SK-MEL-5 (cell line): ENCODE measurements at regions not wholly inside any gene's neighbourhood (a gene's known extent, or its start where the extent isn't known, plus 50 kb on each side); places are given as distances from the start of the nearest gene placed in this dataset.
A peak's percentile ranks its signal among the peaks of the same experiment; 100 is the strongest.
"Not testable (repeated sequence)": the region's sequence is repeated elsewhere in the genome, so short reads cannot be mapped to it uniquely, and the experiment has no call there.

Source experiments
- DNase-seq: peaks from one replicate; pipeline ENCODE4 v3.0.0-alpha.2; 2016; ENCODE audit warnings: low read depth, low spot score
- in situ Hi-C: cut with HindIII; loops from 2 replicates; pipeline ENCODE4 v1.10.0; 2016; ENCODE audit warnings: low sequenced_read_pairs, high pct_unique_total_duplicates, low pct_unique_long_range_greater_than_20kb
- small RNA-seq, 2 experiments: library from RNA; depleted of rRNA; stranded (forward); fragments of <200 nt; gene quantifications; one replicate each; pipeline ENCODE3, GENCODE V24; 2014

DNA sequence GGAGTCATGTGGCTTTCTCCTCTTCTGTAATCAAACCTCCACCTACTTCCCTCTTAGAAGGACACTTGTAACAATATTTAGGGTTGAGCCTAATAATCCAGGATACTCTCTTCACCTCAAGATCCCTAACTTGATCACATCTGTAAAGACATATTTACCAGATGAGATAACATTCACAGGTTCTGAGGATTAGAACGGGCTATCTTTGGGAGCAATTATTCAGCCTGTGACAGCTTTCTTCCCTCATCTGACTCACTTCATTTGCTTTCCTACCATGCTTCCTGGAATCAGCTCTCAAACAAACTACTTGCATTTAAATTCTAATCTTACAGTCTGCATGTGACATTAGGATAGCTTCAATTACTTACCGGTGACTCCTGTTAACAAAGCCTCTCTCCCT is 133.5 kb upstream of the NDST3 start:
- in situ Hi-C loops = no loop called here
- DNase-seq = no peak

DNA sequence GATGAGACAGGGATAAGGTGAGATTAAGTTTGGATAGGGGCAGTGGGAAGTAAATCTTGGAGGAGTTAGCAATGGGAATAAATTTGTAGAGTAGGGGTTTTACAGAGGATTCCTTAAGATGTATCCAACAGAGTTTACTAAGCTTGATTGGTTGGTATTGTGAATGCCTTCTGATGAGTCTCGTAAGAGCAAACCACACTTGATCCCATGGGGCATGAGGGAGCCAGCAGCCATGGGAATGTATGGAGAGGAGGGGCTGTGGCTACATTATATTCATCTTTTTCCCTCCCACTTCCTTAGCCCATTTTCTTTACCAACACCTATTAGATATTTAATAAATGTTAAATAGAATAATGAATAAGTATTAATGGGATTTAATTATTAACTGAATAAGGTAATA is 126.6 kb upstream of the NDST3 start:
- no peak for DNase-seq
- in situ Hi-C loops = no loop called here

DNA sequence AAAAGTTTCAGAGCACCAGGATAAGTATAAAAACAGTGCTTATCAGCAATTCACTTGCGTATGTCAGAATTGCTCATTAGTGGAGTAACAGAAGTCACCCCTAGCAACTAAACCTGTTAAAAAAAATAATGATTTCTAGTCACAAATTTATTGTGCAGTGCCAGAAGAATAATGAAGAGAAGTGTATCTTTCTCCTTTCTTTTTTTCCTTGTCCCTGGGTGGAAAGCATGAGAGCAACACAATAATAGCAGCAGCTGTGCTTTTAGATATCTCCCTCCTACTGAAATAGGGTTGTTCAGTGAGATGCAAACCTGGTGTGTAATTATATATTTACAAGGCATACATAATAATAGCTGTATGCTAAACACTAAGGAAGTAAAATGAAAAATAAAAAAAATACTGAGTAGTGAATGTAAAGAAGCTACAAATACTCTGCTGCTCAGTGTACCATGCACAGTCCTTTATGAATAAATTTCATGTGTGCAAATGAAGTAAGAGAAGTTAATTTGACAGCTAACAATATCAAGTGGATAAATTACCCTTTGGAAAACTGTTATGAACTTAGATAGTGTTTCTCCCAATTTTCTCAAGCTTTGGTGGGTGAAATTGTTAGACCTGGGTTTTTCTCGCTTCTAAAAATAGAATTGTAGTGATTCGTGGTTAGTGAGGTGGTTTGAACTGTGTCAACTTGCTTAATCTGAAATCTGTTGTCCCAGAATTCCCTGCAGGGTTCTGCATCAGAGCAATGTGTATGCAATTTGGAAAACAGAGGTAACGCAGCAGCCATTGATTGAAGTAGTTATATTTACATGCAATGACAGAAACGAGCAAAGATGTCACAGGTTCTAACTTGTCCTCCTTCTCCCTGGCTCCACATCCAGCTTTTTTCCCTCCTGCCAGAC is 125.7 kb upstream of the NDST3 start:
- DNase-seq = no peak
- in situ Hi-C loops = no loop called here

DNA sequence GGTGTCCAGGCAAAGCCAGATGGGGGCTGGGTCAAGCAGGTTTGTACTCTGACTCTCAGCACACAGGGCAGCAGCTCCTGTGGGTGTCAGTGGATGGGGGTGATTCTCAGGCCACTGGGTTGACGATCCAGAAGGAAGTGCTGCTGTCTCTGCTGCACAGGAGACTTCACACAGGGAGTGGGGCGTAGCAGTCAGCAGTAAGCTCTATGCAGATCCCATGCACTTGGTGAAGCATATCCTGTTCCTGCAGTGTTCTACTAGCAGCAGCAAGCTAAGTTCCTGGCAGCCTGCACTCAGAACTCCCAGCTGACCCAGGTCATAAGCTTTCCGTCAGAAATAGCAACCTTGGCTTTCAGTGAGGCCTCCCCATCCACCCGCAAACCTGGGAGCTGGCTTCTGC is 117.6 kb upstream of the NDST3 start:
- in situ Hi-C loops = no loop called here
- no peak for DNase-seq

DNA sequence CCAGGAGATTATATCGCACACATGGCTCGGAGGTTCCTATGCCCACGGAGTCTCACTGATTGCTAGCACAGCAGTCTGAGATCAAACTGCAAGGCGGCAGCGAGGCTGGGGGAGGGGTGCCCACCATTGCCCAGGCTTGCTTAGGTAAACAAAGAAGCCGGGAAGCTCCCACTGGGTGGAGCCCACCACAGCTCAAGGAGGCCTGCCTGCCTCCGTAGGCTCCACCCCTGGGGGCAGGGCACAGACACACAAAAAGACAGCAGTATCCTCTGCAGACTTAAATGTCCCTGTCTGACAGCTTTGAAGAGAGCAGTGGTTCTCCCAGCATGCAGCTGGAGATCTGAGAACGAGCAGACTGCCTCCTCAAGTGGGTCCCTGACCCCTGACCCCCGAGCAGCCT is 112.0 kb upstream of the NDST3 start:
- DNase-seq, in situ Hi-C loops: not testable (repeated sequence)

DNA sequence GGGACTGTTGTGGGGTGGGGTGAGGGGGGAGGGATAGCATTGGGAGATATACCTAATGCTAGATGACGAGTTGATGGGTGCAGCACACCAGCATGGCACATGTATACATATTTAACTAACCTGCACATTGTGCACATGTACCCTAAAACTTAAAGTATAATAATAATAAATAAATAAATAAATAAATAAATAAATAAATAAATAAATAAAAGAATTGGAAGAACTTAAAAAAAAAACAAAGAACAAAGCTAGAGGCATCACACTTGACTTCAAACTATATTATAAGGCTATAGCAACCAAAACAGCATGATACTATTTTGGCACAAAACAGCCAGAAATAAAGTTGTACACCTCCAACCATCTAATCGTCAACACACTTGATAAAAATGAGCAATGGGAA is 106.5 kb upstream of the NDST3 start:
- in situ Hi-C loops, DNase-seq: not testable (repeated sequence)

DNA sequence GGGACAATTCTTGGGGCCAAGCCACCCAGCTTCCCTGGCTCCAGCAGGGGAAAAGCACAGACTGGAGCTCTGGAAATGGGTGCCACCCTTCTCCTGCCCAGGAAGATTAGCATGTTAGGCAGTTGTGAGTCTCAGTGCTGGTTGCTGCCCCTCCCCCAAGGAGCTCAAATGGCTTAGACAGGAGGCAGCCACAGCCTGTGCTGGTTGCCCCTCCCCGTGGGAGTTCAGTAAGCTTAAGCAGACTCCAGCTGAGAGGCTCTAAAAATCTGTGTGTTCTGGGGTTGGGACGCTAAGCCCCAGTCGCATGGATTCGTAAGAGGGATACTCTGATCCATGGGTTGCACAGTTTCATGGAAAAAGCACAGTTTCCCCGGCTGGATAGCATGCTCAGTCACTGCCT is 92.7 kb upstream of the NDST3 start:
- no peak for DNase-seq
- in situ Hi-C loops = no loop called here

DNA sequence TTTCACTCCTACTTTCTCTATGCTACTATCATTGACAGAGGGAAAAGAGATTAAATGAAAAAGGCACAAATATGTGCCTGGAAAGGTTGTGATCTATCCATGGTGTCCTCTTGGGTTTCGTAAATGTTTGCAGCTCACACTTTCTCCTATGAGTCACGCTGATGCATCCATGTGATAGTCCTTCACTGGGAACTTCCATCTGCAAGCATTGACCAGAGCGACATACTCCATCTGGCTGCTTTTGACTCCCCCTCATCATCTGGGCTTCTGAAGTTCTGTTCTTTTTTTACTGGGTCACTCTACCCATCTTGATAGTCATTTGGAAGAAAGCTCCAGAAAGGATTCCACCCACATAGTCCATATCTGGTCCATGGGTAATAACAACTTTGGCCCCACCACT is 84.7 kb upstream of the NDST3 start:
- DNase-seq = no peak
- in situ Hi-C loops = no loop called here

DNA sequence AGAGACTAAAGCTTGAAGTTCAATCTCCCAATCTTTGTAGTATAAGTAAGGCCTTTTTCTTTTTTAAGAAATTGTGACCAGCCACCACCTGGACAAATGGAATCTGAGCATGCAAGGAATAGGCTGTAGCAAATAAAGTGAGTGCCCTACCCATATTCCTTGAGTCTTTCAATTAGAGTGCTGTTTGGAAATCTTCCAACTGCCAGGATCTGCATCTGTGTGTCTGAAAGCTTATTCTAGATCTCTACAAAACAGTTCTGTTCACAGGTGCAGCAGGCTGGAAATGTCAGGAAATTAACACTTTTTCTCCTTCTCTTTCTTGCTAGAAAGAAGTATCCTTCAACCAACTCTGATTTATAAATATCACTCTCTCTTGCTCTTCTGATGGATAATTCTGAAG is 76.7 kb upstream of the NDST3 start:
- no peak for DNase-seq
- in situ Hi-C loops = no loop called here

DNA sequence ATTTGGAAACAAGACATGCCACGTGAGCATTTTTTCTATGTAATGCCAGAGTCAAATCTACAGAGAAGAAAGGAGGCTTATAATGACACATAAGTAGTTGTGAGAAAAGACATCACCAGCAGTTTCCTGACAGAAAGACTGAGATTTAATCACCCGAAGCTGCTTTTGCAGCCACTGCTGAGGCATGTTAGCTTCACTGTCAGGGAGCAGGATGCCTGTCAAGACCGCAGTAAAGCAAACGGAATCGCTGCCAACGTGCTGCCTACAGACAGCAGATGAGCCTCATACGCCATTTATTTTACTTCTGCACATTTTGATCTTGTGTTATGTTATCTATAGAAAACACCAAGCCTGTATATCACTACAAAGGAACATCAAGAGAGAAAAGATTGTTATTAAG is 68.7 kb upstream of the NDST3 start:
- in situ Hi-C loops = no loop called here
- no peak for DNase-seq

DNA sequence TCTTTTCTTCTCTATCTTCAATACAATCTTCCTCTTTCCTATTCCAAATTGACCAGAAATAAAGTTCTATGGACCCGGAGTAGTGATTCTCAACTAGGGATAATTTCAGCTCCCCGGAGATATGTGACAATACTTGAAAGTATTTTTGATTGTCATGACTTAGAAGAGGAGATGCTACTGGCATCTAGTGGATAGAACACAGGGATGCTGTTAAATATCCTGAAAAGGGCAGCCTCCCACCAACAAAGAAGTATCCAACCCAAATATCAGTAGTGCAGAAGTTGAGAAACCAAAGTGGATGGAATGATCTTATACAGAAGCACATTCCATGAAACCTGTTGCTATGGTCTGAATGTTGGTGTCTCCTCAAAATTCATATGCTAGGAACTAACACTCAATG is 65.7 kb upstream of the NDST3 start:
- in situ Hi-C loops = no loop called here
- DNase-seq = peak; percentile 25

DNA sequence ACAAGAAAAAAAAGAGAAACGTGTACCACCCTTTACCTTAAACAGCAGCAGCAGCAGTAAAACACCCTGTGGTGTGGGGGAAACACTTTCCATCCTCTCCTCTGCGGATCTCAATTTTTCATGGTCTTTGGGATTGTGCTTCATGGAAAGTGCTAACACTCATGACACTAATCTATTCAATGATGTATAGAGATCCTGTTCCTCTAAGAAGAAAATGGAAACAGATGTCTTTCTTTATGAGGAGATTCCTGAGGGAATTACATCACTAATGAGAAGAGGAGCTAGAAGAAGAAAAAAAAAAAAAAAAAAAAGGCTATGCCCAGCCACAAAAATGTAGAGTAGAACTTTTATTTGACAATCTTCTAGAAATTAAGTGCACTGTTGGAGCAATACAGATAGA is 62.9 kb upstream of the NDST3 start:
- DNase-seq = peak; percentile 50
- in situ Hi-C loops = no loop called here

DNA sequence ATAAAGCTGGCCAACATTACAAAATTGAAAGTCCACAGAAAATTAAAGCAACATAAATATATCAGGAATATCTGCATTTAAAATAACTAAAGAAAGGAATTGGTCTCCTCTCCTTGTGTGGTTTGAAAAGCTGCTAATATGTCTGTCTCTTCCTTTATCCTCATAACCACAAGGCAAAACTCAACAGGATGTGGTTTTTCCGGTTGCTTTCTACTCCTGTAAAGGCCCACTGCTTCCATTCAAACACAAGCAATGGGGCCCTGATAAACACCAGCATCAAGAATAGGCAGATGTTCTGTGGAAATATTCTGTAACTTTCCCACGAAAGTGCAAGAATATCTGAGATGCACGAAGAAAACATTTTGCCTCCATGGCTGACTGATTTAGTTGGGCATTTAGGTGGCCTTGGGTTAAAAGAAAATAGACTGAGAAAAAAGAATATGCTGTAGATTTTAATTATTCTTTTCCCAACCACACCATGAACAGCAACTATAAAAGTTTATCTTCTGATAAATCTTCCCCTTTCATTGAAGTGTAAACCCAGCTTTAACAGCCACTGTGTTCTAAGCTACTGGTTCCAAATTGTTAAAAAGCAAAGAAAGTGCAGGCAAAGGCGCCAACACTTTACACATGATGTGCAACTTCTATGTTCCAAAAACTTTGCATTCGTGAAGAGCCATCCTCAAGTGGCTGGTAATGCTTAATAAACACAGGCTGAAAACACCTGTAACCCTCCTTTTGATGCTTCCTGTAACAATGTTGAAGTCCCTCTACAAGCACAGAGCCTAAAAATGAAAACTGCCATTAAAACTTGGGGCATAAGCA is 50.5 kb upstream of the NDST3 start:
- DNase-seq = peak; percentile 32
- in situ Hi-C loops = no loop called here

DNA sequence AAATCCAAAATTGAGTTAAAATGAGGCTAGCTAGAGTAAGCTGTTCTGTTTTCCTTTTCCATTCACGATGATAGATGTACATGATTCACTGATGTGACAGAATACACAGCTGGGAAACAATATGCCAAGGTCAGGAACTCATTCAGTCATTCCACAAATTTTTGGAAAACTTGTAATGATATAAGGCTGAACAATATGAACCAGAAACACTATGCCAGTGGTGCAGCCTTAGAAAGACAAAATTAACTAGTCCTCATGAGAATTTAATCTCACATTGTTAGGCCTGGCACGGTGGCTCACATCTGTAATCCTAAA is 50.0 kb upstream of the NDST3 start:
- no peak for DNase-seq
- in situ Hi-C loops = no loop called here

Small RNA genes lying in the stretch of these regions (small RNA-seq; reads per million reads assigned to genes)
- gene AC107399.1 = 0 reads per million in 2 experiments
